Neural cell (in vitro differentiated cells): ENCODE measurements at regions not wholly inside any gene's neighbourhood (a gene's known extent, or its start where the extent isn't known, plus 50 kb on each side); places are given as distances from the start of the nearest gene placed in this dataset.

Experiments
- H2AFZ ChIP-seq: fragments of 200-600, 300-800 bp; sonication (generic), shearing (Covaris generic); 2 replicates; pipeline ENCODE4 v1.6.0; 2014; ENCODE audit warnings: low read depth, mild to moderate bottlenecking, antibody characterized with exemption, low read length, moderate library complexity
- H3F3A ChIP-seq: fragments of 200-600 bp; shearing (Covaris generic); 2 replicates; pipeline ENCODE4 v1.6.1; 2016; ENCODE audit warnings: mild to moderate bottlenecking, moderate library complexity, mixed read lengths, antibody characterized with exemption, low read length; ENCODE audit not compliant: insufficient read depth, poor library complexity, severe bottlenecking
- H3K27ac ChIP-seq: fragments of 200-600, 300-800 bp; sonication (generic), shearing (Covaris generic); 2 replicates; pipeline ENCODE4 v1.5.1; 2014; ENCODE audit warnings: mild to moderate bottlenecking, low read length, moderate library complexity
- H3K27me3 ChIP-seq: fragments of 300-800, 200-600 bp; sonication (generic), shearing (Covaris generic); 2 replicates; pipeline ENCODE4 v1.6.0; 2014; ENCODE audit warnings: mild to moderate bottlenecking, low read depth, low read length, moderate library complexity; ENCODE audit not compliant: insufficient read depth
- H3K36me3 ChIP-seq: fragments of 300-800, 200-600 bp; sonication (generic), shearing (Covaris generic); 2 replicates; pipeline ENCODE4 v1.5.1; 2014; ENCODE audit warnings: mild to moderate bottlenecking, antibody characterized with exemption, low read length, moderate library complexity; ENCODE audit not compliant: insufficient read depth
- H3K4me2 ChIP-seq: fragments of 300-800, 200-600 bp; sonication (generic), shearing (Covaris generic); 2 replicates; pipeline ENCODE4 v1.6.0; 2014; ENCODE audit warnings: mild to moderate bottlenecking, low read length
- H3K4me3 ChIP-seq: fragments of 300-800, 200-600 bp; sonication (generic), shearing (Covaris generic); 2 replicates; pipeline ENCODE4 v1.5.1; 2014; ENCODE audit warnings: mild to moderate bottlenecking, low read length, moderate library complexity
- H3K79me2 ChIP-seq: fragments of 200-600 bp; shearing (Covaris generic); replicated peaks from 2 replicates; pipeline ENCODE4 v1.6.0; 2014; ENCODE audit warnings: mild to moderate bottlenecking, low read length, moderate library complexity; ENCODE audit not compliant: insufficient read depth
- H3K9ac ChIP-seq: fragments of 300-800, 200-600 bp; sonication (generic), shearing (Covaris generic); 2 replicates; pipeline ENCODE4 v1.6.1; 2016; ENCODE audit warnings: mild to moderate bottlenecking, low read length, mixed read lengths
- H3K9me2 ChIP-seq: fragments of 200-600 bp; shearing (Covaris generic); 2 replicates; pipeline ENCODE4 v1.6.1; 2016; ENCODE audit warnings: mild to moderate bottlenecking, low read length, mixed read lengths; ENCODE audit not compliant: insufficient read depth
- H3K9me3 ChIP-seq: fragments of 200-600, 300-800 bp; sonication (generic), shearing (Covaris generic); 2 replicates; pipeline ENCODE4 v1.6.1; 2016; ENCODE audit warnings: mild to moderate bottlenecking, mixed run types, low read length, moderate library complexity, mixed read lengths
- H4K20me1 ChIP-seq: fragments of 200-600 bp; shearing (Covaris generic); 2 replicates; pipeline ENCODE4 v1.6.1; 2016; ENCODE audit warnings: mild to moderate bottlenecking, mixed run types; ENCODE audit not compliant: insufficient read depth
- CTCF ChIP-seq: fragments of 450-650 bp; IDR thresholded peaks from 2 replicates; pipeline ENCODE4 v1.5.1; 2014; ENCODE audit warnings: antibody characterized with exemption, mild to moderate bottlenecking, moderate library complexity; ENCODE audit not compliant: poor library complexity, severe bottlenecking
- EP300 ChIP-seq: fragments of 450-650 bp; conservative IDR thresholded peaks from 2 replicates; pipeline ENCODE4 v1.6.1; 2014; ENCODE audit warnings: antibody characterized with exemption, mild to moderate bottlenecking, moderate library complexity; ENCODE audit not compliant: poor library complexity, severe bottlenecking
- EZH2 ChIP-seq: fragments of 200-600, 300-800 bp; shearing (Covaris generic), sonication (generic); IDR thresholded peaks from 2 replicates; pipeline ENCODE4 v1.6.1; 2014; ENCODE audit warnings: antibody characterized with exemption, low read length, borderline replicate concordance, mild to moderate bottlenecking; ENCODE audit not compliant: insufficient read depth, poor library complexity, severe bottlenecking
- MXI1 ChIP-seq: fragments of 450-650 bp; conservative IDR thresholded peaks from 2 replicates; pipeline ENCODE4 v1.6.1; 2014; ENCODE audit warnings: antibody characterized with exemption, mild to moderate bottlenecking; ENCODE audit not compliant: poor library complexity, severe bottlenecking
- POLR2AphosphoS5 ChIP-seq: IDR thresholded peaks from 2 replicates; pipeline ENCODE4 v1.6.1; 2012
- RAD21 ChIP-seq: fragments of 450-650 bp; conservative IDR thresholded peaks from 2 replicates; pipeline ENCODE4 v1.6.1; 2014; ENCODE audit warnings: antibody characterized with exemption, mild to moderate bottlenecking, moderate library complexity
- REST ChIP-seq: IDR thresholded peaks from 2 replicates; pipeline ENCODE4 v1.6.1; 2012; ENCODE audit warnings: borderline replicate concordance
- SMC3 ChIP-seq: fragments of 450-650 bp; conservative IDR thresholded peaks from 2 replicates; pipeline ENCODE4 v1.6.1; 2014; ENCODE audit warnings: antibody characterized with exemption, mild to moderate bottlenecking, moderate library complexity; ENCODE audit not compliant: poor library complexity
- TAF1 ChIP-seq: IDR thresholded peaks from 2 replicates; pipeline ENCODE4 v1.6.1; 2012; ENCODE audit warnings: low read depth

DNA sequence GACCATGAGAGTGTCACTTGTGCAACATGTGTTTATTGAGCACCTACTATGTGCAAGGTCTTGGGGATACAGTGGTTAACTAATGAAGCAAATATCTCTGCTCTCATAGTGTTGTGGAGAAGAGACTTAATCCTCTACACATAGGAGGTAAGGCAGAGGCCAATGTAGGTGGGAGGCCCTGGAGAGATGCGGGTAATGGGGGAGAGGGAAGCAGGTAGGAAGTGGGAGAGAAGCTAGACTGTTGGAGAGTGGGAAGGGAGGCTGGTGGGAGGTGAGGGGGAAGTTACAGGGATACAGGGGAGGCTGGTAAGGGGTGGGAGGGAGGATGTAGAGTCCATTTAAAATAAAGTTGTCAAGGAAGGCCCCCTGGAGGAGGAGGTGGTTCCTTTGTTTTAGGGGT, 240.0 kb downstream of the MIAT start:
- Histone ChIP-seq H3F3A (peaks cover 4% of the 10 kb centered on the region), H3K9me2 (no peaks in the 10 kb centered on the region), H2AFZ (no peak overlapping the region), H3K9ac (no peak overlapping the region), H4K20me1 (no peaks in the 10 kb centered on the region), H3K4me2 (no peak overlapping the region), H3K4me3 (no peak overlapping the region), H3K27me3 (no peaks in the 10 kb centered on the region), H3K27ac (no peak overlapping the region), H3K36me3 (no peaks in the 10 kb centered on the region), H3K79me2 (no peaks in the 10 kb centered on the region), H3K9me3 (no peaks in the 10 kb centered on the region)
- TF ChIP-seq POLR2AphosphoS5 (no peak), MXI1 (no peak)

DNA sequence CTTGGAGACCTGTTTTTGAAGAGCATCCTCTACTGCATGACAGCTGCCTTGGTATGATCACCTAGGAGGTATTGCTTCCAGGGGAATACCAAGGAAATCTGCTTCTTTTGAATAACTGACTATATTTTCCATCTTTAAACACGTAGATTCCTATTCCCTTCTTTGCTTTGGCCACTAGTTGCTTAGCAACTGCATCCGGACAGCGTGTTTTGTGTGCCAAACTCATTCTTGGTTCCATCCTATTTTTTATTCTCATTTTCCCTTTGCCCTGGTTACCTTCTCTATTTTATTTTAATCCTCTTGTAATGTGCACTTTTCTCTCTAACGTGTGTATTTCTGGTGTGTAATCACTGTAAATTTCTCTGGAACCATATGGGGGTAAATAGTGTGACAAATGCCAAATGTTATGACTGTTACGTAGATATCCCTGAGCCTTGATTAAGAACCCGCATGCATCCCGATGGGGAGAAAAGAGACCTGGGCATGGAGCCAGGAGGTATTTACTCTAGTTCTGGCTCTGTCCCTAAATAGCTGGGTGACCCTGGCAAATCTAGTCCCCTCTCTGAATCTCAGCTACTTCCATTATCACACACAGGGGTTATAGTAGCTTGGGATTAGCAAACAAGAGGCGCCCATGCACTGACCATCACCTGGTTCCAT, 241.7 kb downstream of the MIAT start:
- Histone ChIP-seq H3F3A (peaks cover 4% of the 10 kb centered on the region), H3K9me2 (no peaks in the 10 kb centered on the region), H3K79me2 (no peaks in the 10 kb centered on the region), H3K4me2 (no peak overlapping the region), H3K27me3 (no peaks in the 10 kb centered on the region), H2AFZ (no peak overlapping the region), H3K4me3 (no peak overlapping the region), H3K27ac (no peak overlapping the region), H3K9ac (no peak overlapping the region), H3K36me3 (no peaks in the 10 kb centered on the region), H4K20me1 (no peaks in the 10 kb centered on the region), H3K9me3 (no peaks in the 10 kb centered on the region)
- no peak for TF ChIP-seq POLR2AphosphoS5
- no peak for TF ChIP-seq CTCF

DNA sequence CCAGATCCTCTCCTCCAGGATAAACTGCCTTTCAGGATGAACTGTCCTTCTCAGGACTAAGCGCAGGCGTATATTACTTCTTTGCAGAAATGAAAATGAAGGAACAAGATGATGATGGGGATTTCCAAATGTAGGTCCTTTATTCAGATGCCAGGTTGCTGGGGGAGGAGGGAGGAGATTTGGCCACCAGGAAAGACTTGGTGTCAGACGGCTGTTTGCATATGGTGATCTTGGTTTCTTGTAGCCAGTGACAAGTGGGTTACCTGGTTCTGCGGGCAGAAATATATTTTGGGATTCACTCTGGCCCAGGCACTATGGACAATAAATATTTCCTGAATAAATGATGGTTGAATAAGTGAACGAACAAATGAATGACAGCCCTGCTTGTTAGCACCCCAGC, 243.4 kb downstream of the MIAT start:
- Histone ChIP-seq H3K79me2 (no peaks in the 10 kb centered on the region), H3K9ac (no peak overlapping the region), H4K20me1 (no peaks in the 10 kb centered on the region), H3K36me3 (no peaks in the 10 kb centered on the region), H3K4me2 (no peak overlapping the region), H3K9me2 (no peaks in the 10 kb centered on the region), H3K9me3 (no peaks in the 10 kb centered on the region), H3K27me3 (no peaks in the 10 kb centered on the region), H2AFZ (no peak overlapping the region), H3K4me3 (no peak overlapping the region), H3F3A (peaks cover 4% of the 10 kb centered on the region), H3K27ac (peak overlapping the region; percentile 10)
- TF ChIP-seq REST: no peak
- TF ChIP-seq POLR2AphosphoS5: no peak
- TF ChIP-seq CTCF: no peak
- no peak for TF ChIP-seq EP300
- no peak for TF ChIP-seq SMC3
- TF ChIP-seq RAD21: no peak
- no peak for TF ChIP-seq MXI1
- no peak for TF ChIP-seq TAF1
- no peak for TF ChIP-seq EZH2
